Inflammatory macrophage treated with lipopolysaccharide for 1 hour (primary cell): ENCODE measurements at regions not wholly inside any gene's neighbourhood (a gene's known extent, or its start where the extent isn't known, plus 50 kb on each side); places are given as distances from the start of the nearest gene placed in this dataset.
"Not testable (repeated sequence)": the region's sequence is repeated elsewhere in the genome, so short reads cannot be mapped to it uniquely, and the experiment has no call there.

ENCODE experiments used
- DNase-seq, 2 donors: peaks; one replicate each; pipeline ENCODE4 v3.0.0-alpha.2; 2020 to 2022

GRCh38 chr7:76924756-76925155 is 107.4 kb downstream of the SPDYE17 start:
- not testable (repeated sequence) for DNase-seq

DNA sequence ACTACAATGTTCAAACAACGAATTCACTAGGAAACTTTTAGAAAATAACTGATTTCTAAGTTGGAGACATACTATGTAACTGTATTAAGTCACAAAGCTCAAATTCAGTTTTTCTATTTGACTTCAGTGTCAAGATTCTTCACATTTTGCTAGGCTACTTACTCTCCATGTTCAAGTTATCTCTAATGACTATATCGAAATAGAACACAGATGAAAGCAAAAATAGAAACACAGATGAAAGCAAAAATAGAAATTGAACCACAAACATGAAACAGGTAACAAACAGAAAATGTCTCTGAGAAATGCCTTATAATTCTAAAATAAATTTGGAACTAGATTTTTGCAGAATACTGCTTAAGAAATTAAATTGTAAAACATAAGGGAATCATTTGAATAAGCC is 113.5 kb downstream of the SPDYE17 start:
- DNase-seq, result not testable (repeated sequence)

DNA sequence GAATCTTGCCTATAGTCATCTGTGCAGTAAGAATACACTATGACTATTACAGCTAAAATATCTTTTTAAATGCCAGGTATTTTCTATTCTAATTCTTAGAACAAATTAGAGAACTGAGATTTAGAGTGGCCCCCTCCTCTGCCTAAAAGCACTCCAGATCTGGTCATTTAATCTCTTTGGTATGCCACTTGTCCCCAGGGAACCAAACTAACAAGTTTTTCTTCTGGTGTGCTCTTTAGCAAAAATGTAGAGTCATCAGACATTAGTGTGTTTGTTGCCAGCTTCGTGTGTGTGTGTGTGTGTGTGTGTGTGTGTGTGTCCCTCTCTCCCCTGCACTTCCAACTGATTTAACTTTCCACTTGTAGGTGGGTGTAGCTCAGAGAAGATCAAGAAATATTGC is 117.8 kb downstream of the SPDYE17 start:
- not testable (repeated sequence) for DNase-seq

GRCh38 chr7:76912011-76912814 is 119.9 kb downstream of the SPDYE17 start:
- DNase-seq, result not testable (repeated sequence)

DNA sequence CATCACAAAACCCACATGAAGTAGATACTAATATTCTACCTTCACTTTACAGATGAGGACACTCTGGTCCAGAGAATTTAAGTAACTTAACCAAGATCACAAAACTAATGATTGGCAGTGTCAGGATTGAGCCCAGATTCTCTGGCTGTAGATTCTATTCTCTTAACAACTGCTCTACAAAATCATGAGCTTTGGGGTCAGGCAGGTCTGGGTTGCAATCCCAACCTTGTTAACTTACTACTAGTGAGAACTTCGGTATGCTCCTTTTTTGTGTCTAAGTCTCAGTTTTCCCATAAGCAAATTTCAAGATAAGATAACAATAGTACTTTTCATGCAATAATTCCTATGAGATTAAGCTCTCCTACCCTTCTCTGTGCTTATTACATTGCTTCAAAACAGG is 127.5 kb downstream of the SPDYE17 start:
- not testable (repeated sequence) for DNase-seq

GRCh38 chr7:76901944-76902710 is 130.0 kb downstream of the SPDYE17 start:
- not testable (repeated sequence) for DNase-seq

- not testable (repeated sequence) for DNase-seq
Observed at GRCh38 chr7:76898807-76899206, 133.4 kb downstream of the SPDYE17 start.

DNA sequence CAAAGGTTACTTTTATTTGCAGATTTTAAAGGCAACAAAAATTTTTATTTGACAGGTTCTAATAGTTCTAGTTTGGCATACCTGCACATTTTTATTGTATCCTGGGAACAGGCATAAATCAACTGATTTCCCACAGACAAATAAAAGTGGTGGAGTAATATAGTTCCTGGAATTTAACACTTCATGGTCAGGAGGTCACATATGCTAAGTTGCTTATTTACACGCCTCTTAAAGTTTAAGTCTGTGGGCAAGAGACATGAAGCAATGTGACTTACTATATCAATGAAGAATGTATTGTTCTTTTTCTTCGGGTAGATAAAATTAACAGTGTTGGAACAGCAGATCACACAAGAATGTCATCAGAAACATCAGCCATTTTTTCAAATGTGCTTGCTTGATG is 135.2 kb downstream of the SPDYE17 start:
- DNase-seq, result not testable (repeated sequence)

GRCh38 chr7:76895696-76896095 is 136.5 kb downstream of the SPDYE17 start:
- DNase-seq, result not testable (repeated sequence)

DNA sequence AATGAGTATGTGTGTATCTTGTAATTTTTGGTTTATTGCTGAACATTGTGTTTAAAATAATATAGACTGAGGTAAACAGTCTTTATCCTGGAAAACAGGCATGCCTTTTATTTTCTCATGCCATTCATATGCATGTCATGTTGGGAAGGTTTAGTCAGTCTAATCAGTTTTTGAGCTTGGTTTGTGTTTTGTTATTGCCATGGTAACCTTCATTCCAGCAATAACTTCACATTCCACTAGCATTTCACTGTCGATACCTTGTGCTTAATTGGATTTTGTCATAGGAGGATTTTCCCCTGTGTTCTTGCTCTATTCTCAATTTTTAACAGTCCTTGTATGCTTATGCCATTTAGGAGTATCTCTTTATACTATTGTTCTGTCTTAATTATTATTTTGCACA is 140.4 kb downstream of the SPDYE17 start:
- not testable (repeated sequence) for DNase-seq

- DNase-seq, result not testable (repeated sequence)
Observed at GRCh38 chr7:76879733-76880288, 152.3 kb downstream of the SPDYE17 start.

DNA sequence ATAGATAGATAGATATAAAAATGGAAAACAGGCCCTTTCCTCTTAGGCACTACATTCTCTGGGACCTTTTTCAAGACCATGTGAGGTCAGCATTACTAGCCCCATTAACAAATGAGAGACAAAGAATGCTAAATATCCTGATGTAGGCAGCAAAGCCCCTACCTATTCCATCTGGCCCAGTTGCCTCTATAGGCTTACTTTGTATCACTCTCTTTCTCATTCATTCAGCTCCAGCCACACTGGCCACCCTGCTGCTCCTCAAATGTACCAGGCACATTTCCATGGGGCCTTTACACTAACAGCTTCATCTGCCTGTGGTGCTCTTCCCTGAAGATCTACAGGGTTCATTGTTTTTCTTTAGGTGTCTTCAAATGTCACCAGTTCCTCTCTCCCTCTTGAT is 156.4 kb downstream of the SPDYE17 start:
- DNase-seq, result not testable (repeated sequence)

- DNase-seq, result not testable (repeated sequence)
Observed at GRCh38 chr7:76870504-76870808, 161.7 kb downstream of the SPDYE17 start.

GRCh38 chr7:76867364-76867889 is 164.7 kb downstream of the SPDYE17 start:
- not testable (repeated sequence) for DNase-seq

GRCh38 chr7:76863150-76863773 is 168.9 kb downstream of the SPDYE17 start:
- DNase-seq, result not testable (repeated sequence)

DNA sequence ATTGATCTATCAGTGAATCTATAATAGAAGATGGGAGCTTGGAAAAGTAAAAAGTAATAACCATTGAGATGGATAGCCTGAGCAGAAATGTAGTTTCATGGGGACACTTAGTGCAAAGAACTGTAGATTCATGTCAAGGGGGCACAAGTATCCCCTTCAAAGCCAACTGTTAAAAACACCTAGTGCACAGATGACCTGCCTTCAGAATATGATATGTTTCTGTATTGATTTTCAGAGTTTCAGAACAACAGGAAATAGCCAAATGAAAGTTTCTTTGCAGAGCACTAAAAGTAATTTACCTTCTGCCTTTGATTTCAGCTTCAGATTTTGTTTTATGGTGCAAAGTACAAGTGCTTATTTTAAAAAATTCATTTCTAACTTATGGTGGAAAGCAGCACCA is 169.9 kb downstream of the SPDYE17 start:
- DNase-seq, result not testable (repeated sequence)

DNA sequence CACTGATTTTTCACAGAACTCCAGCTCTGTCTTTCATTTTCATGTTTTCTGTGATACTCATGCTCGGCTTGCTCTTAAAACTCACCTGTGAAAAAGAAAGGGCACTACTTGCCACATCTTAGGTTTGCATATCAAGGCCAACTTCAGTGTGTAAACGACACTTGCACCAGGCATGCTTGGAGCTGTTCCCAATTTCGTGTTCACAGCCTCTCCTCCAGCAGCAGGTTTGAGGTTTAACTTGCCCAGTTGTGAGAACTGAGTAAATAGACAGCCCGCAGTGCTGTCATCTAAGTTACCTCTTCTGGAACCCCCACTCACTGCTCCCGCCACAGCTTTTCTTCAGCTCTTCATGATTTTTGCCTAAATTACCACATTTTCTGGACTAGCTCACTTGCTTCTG is 172.2 kb downstream of the SPDYE17 start:
- DNase-seq, result not testable (repeated sequence)

- not testable (repeated sequence) for DNase-seq
Observed at GRCh38 chr7:76854631-76855030, 177.5 kb downstream of the SPDYE17 start.

DNA sequence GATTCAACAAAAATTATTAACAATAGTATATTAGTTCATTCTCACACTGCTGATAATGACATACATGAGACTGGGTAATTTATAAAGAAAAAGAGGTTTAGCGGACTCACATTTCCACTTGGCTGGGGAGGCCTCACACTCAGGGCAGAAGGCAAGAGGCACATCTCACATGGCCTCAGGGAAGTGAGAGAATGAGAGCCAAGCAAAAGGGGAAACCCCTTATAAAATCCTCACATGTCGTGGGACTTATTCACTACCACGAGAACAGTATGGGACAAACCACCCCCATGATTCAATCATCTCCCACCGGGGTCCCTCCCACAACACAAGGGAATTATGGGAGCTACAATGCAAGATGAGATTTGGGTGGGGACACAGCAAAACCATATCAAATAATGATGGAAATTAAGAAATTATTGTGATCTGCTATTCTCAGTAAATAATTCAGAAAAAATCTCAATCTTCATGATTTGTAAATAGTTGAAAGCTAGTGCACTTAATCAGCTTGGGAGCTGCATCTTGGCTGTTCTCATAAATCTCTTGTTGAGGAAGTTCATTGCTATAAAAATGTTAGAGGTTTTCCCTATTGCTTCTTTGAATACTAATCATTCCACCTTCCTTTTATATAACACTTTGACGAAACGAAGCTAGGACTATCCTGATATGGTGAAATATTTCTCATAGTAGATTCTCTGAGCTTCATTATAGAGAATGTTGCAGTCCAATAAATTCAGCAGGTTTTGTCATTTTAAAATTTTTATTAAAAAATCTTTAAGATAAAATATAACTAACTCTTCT is 179.2 kb downstream of the SPDYE17 start:
- not testable (repeated sequence) for DNase-seq

- not testable (repeated sequence) for DNase-seq
Observed at GRCh38 chr7:76852362-76852761, 179.8 kb downstream of the SPDYE17 start.

GRCh38 chr7:76851617-76852016 is 180.5 kb downstream of the SPDYE17 start:
- DNase-seq, result not testable (repeated sequence)
